Heart right ventricle (tissue), 16 donors: ENCODE measurements at regions not wholly inside any gene's neighbourhood (a gene's known extent, or its start where the extent isn't known, plus 50 kb on each side); places are given as distances from the start of the nearest gene placed in this dataset.

Source experiments
- ATAC-seq, 8 donors: fragments of 200-7000 bp; cut with Tn5 transposase; one replicate each; pipeline ENCODE4 v1.9.1; 2020; ENCODE audit warnings: mild to moderate bottlenecking in 8 of 8, moderate library complexity in 8 of 8, moderate number of reproducible peaks in 1 of 8
- DNase-seq, 2 donors: peaks; one replicate each; pipeline ENCODE4 v3.0.0-alpha.2; 2020
- H3K27ac ChIP-seq, 10 donors: fragments of 200-600 bp; sonication (generic) in 2 of 10; one replicate each; pipeline versions ENCODE4 v1.5.0 to v1.8.0; 2020 to 2022; ENCODE audit warnings: mild to moderate bottlenecking in 3 of 10
- H3K27me3 ChIP-seq, 7 donors: fragments of 200-600 bp; one replicate each; pipeline ENCODE4 v1.8.0; 2021 to 2022; ENCODE audit warnings: mild to moderate bottlenecking in 2 of 7
- H3K36me3 ChIP-seq, 9 donors: fragments of 200-600 bp; sonication (generic) in 1 of 9; one replicate each; pipeline versions ENCODE4 v1.5.0 to v1.8.0; 2020 to 2022; ENCODE audit warnings: mild to moderate bottlenecking in 2 of 9
- H3K4me1 ChIP-seq, 9 donors: fragments of 200-600 bp; sonication (generic) in 1 of 9; one replicate each; pipeline versions ENCODE4 v1.5.0 to v1.8.0; 2020 to 2022; ENCODE audit warnings: mild to moderate bottlenecking in 4 of 9
- H3K4me3 ChIP-seq, 10 donors: fragments of 200-600 bp; sonication (generic) in 2 of 10; one replicate each; pipeline versions ENCODE4 v1.5.0 to v1.8.0; 2020 to 2022; ENCODE audit warnings: mild to moderate bottlenecking in 7 of 10, moderate library complexity in 2 of 10
- H3K9me3 ChIP-seq, 11 donors: fragments of 200-600 bp in 10 of 11; sonication (generic) in 2 of 11; one replicate each; pipeline versions ENCODE4 v1.5.0 to v1.8.0; 2013 to 2022; ENCODE audit warnings: mild to moderate bottlenecking in 2 of 11, control low read depth in 1 of 11, moderate library complexity in 1 of 11
- WGBS, 2 donors: extraction: QIAGEN DNeasy Blood & Tissue Kit; methylation state at CpG; one replicate each; pipeline ENCODE4 v1.1.7; 2013; ENCODE audit warnings: inconsistent platforms in 1 of 2; 5-methylcytosine and 5-hydroxymethylcytosine counted together
- intact Hi-C, 10 donors: fragments of 100-400 bp; cut with DNase I; formaldehyde crosslinking; loops; one replicate each; pipeline versions ENCODE4 v1.11.1 to v1.14.2; 2022
- TF ChIP-seq, protein P1 (sequence below), 9 donors: fragments of 200-600 bp; sonication (generic) in 2 of 9; IDR thresholded peaks; one replicate each; pipeline versions ENCODE4 v1.5.0 to v1.8.0; 2021 to 2022; ENCODE audit warnings: antibody characterized with exemption in 9 of 9, mild to moderate bottlenecking in 5 of 9, moderate library complexity in 1 of 9
- donor health status: Arrhythmogenic right ventricular cardiomyopathy.
- donor health status: ischemic (EF 13 %, LVEDD 7.1; RV severe dilation, severe dysfunction).
- donor health status: healthy with polysubstance abuse.
- donor health status: DM: no; HTN: yes; CAD: no.
- donor health status: DM: no; HTN: no; CAD: no.
- donor health status: ischemic (EF 25% LVEDD 6.9; RV normal size, moderate dysfunction).
- donor health status: ischemic (EF 25% LVEDD 5.7; RV mildly dilated, moderate dysfunction).
- donor health status: healthy.
- donor health status: DM: yes; HTN: yes; CAD: no.
- donor health status: Ischemic cardiomyopathy.
- donor health status: ischemic (EF 35%, LVEDD 5.7; RV mildly dilated, moderate dysfunction).
- donor health status: nonischemic (EF 11% LVEDD 7.7; RV severe dilation, severe dysfunction).
- donor health status: DM: yes; HTN: yes; CAD: no.
- donor health status: PGD.
- donor health status: ischemic (EF 29% LVEDD 5.4; RV normal size, mild dysfunction).
- donor health status: nonischemic (EF 23%, LVEDD 6.1; RV moderate dilation, normal function).

DNA sequence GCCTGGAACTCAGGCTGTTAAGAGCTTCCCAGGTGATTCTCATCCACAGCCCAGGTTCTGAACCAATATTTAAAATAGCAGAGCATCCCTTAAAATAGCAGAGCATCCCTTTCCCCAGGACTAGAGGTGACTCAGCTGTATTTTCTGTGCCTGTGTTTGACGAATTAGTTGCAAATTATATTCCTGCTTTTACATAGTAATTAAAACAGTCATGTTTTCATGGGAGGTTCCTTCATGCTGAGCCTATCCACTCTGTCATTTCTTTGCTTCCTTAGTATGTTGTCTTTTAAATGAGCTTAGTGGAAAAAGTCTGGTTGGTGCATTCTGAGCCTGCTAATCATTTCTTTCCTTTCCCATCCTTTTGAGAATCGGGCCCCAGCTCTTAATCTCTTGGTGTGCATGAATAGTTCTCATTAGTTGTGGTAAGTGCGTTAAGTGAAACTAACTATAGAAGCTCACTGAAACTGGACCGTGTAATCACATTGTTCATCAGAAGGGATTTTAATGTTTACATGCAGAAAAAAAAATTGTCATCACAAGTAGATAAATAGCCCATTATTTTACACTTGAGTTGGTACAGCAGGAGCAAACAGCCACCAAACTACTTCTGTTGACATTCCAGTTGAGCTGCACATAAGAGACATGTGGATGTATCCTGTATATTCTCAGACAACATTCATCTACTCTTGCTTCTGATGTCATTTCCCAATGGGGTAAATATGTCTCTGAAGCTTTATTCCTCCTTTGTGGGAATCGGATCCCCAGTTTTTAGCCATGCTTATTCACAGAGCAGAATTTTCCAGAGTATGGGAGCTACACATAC, 596.9 kb upstream of the WWC1 start:
- no peak for ATAC-seq
- no peak for DNase-seq
- Histone ChIP-seq H3K9me3 (no peaks in the 10 kb centered on the region), H3K4me1 (peaks cover 0 to 6% (median 0%) of the 10 kb centered on the region in 9 donors), H3K27me3 (no peaks in the 10 kb centered on the region), H3K27ac (no peak overlapping the region), H3K36me3 (no peaks in the 10 kb centered on the region), H3K4me3 (no peak overlapping the region)
- TF ChIP-seq, protein P1, sequence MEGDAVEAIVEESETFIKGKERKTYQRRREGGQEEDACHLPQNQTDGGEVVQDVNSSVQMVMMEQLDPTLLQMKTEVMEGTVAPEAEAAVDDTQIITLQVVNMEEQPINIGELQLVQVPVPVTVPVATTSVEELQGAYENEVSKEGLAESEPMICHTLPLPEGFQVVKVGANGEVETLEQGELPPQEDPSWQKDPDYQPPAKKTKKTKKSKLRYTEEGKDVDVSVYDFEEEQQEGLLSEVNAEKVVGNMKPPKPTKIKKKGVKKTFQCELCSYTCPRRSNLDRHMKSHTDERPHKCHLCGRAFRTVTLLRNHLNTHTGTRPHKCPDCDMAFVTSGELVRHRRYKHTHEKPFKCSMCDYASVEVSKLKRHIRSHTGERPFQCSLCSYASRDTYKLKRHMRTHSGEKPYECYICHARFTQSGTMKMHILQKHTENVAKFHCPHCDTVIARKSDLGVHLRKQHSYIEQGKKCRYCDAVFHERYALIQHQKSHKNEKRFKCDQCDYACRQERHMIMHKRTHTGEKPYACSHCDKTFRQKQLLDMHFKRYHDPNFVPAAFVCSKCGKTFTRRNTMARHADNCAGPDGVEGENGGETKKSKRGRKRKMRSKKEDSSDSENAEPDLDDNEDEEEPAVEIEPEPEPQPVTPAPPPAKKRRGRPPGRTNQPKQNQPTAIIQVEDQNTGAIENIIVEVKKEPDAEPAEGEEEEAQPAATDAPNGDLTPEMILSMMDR (IDR thresholded peaks at IDR 0.05), result no peak
- intact Hi-C loops, result no loop called here
- 85 to 88% methylated on average over 5 of the region's 5 CpGs for WGBS, 2 donors

DNA sequence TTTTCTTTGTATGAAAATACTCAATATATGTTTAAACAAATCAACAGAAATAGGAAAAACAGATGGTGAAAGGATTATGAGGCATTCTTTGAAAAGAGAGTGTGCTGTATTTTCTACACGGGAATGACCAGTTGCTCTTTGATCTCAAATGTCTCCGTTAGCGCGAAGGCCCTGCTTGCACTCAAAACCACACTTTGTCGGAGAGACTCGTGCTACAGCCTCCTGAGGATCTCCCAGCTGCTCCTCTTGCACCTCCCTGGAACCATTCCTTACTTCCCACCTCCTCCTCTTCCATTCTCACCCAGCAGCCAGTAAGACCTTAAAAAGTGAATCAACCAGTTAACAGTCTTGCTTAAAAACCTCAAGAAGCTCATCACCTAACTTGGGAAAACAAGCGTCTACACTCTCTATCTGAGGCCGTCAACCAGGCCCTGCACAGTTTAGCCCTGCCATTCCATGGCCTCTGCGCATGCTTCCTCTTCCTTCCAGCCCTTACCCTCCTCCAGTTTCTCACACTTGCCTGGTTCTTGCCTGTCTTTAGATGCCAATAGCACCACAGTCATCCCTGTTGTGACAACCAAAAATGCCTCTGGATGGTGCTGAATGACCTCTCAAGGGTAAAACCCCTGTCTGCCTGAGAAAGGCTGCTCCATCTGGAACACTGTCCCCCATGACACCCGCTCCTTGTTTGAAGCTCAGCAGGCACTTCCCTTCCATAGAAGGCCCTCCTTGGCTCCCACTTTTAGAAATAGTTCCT, 594.7 kb upstream of the WWC1 start:
- DNase-seq, result no peak
- no peak for ATAC-seq
- no peaks in the 10 kb centered on the region for H3K36me3 ChIP-seq
- H3K4me1 ChIP-seq, result peaks cover 0 to 6% (median 0%) of the 10 kb centered on the region in 9 donors
- TF ChIP-seq, protein P1 (IDR thresholded peaks at IDR 0.05), result no peak
- intact Hi-C loops, result no loop called here
- no peak overlapping the region for H3K27ac ChIP-seq
- no peak overlapping the region for H3K4me3 ChIP-seq
- no peaks in the 10 kb centered on the region for H3K27me3 ChIP-seq
- H3K9me3 ChIP-seq, result no peaks in the 10 kb centered on the region
- 81 to 87% methylated on average over 10 of the region's 10 CpGs for WGBS, 2 donors

DNA sequence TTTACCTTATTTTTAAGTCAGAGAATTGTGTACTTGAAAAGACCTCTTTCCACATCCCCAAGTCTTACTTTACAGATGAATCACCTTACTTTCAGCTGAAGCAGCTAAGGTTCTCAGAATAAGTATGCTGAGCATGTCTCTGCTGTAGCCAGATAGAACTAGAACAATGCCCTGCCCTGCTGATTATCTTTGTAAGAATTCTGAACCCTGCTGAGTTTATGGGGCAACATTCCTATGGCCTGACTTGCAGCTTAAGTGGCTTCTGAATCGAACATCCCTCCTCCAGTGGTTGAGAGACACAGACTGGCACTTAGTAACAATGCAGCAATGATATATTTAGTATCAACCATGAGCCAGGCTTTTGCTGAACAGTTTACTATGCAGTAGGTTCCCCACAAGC, 592.0 kb upstream of the WWC1 start:
- no peaks in the 10 kb centered on the region for H3K9me3 ChIP-seq
- WGBS, 2 donors, result 3 to 18% methylated on average over 1 of the region's 1 CpG
- DNase-seq (no peak), ATAC-seq (peak in 7 of 8 donors; percentile 43 to 97 (median 89))
- no peaks in the 10 kb centered on the region for H3K36me3 ChIP-seq
- intact Hi-C loops, result no loop called here
- peaks cover 0 to 6% (median 0%) of the 10 kb centered on the region in 9 donors for H3K4me1 ChIP-seq
- no peaks in the 10 kb centered on the region for H3K27me3 ChIP-seq
- TF ChIP-seq, protein P1 (IDR thresholded peaks at IDR 0.05), result no peak
- peak overlapping the region in 3 of 10 donors; percentile 25 to 41 (median 35) for H3K27ac ChIP-seq
- no peak overlapping the region for H3K4me3 ChIP-seq

DNA sequence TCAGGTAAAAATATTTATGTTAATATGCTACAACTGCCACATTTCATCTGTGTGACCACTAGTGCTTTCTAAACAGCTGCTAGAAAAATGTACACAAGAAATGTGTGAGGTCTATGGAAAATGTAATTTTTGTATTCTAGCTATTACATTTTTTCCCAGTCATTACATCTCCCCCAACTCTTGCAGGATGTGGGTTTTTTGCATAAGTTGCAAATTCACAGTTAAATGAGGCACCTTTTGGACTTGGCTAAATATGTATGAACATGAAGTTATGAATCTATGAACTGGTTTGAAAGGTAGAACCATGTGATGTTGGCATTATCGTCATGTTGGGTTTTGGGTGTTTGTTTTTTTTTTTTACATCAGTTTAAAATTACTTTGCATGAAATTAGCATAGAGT, 590.4 kb upstream of the WWC1 start:
- Histone ChIP-seq H3K4me3 (no peak overlapping the region), H3K27me3 (no peaks in the 10 kb centered on the region), H3K36me3 (no peaks in the 10 kb centered on the region), H3K4me1 (peaks cover 0 to 6% (median 0%) of the 10 kb centered on the region in 9 donors), H3K9me3 (no peaks in the 10 kb centered on the region), H3K27ac (no peak overlapping the region)
- TF ChIP-seq, protein P1 (IDR thresholded peaks at IDR 0.05), result no peak
- ATAC-seq (no peak), DNase-seq (no peak)
- intact Hi-C loops, result no loop called here
- WGBS, 2 donors, result 97 to 98% methylated on average over 1 of the region's 1 CpG
